H1 (cell line): ENCODE measurements at regions not wholly inside any gene's neighbourhood (a gene's known extent, or its start where the extent isn't known, plus 50 kb on each side); places are given as distances from the start of the nearest gene placed in this dataset.
"Not testable (repeated sequence)": the region's sequence is repeated elsewhere in the genome, so short reads cannot be mapped to it uniquely, and the experiment has no call there.

ENCODE experiments used
- CTCF ChIA-PET: fragments of 300-600 bp; sonication (Branson Sonifier 250); formaldehyde crosslinking; loops from one replicate; lab custom pipeline; 2021; ENCODE audit not compliant: partially characterized antibody; lab: Charles Lee
- POLR2A ChIA-PET: fragments of 300-600 bp; sonication (Branson Sonifier 250); formaldehyde crosslinking; loops from one replicate; lab custom pipeline; 2021; ENCODE audit warnings: inconsistent platforms; ENCODE audit not compliant: partially characterized antibody; lab: Charles Lee
- DNase-seq, 2 experiments: peaks; one replicate each; pipeline versions ENCODE4 v3.0.0 to v3.0.0-alpha.2; 2010 to 2022; ENCODE audit warnings: low spot score in 2 of 2, low read depth in 1 of 2, mixed read lengths in 1 of 2
- FAIRE-seq: peaks from 2 replicates; lab custom pipeline; 2011; peaks lifted over from hg19 to GRCh38; lab: Jason Lieb, UNC
- H2AFZ ChIP-seq: 2 replicates; pipeline ENCODE4 v1.8.1; 2012; ENCODE audit warnings: low read length, inconsistent platforms
- H2AK5ac ChIP-seq: 2 replicates; pipeline ENCODE4 v1.6.1; 2013; ENCODE audit warnings: low read depth, low read length
- H2BK120ac ChIP-seq: replicated peaks from 2 replicates; pipeline ENCODE3; 2013; ENCODE audit warnings: low read depth, low read length, inconsistent platforms
- H2BK12ac ChIP-seq: 2 replicates; pipeline ENCODE4 v1.6.1; 2013; ENCODE audit warnings: low read depth, low read length
- H2BK15ac ChIP-seq: 2 replicates; pipeline ENCODE4 v1.6.1; 2013; ENCODE audit warnings: low read length
- H2BK20ac ChIP-seq: 2 replicates; pipeline ENCODE4 v1.6.1; 2013; ENCODE audit warnings: low read length
- H2BK5ac ChIP-seq: 2 replicates; pipeline ENCODE4 v1.6.1; 2013; ENCODE audit warnings: low read depth, low read length
- H3K14ac ChIP-seq: 2 replicates; pipeline ENCODE4 v1.6.1; 2013; ENCODE audit warnings: inconsistent platforms; ENCODE audit not compliant: insufficient read length
- H3K18ac ChIP-seq: 2 replicates; pipeline ENCODE4 v1.6.1; 2013; ENCODE audit warnings: low read length; ENCODE audit errors: extremely low read depth
- H3K23ac ChIP-seq: 2 replicates; pipeline ENCODE4 v1.6.1; 2013; ENCODE audit warnings: inconsistent platforms; ENCODE audit not compliant: insufficient read length
- H3K23me2 ChIP-seq: 2 replicates; pipeline ENCODE4 v1.6.1; 2013; ENCODE audit warnings: low read depth, low read length
- H3K27ac ChIP-seq: 2 replicates; pipeline ENCODE4 v1.6.1; 2011; ENCODE audit warnings: low read depth, low read length, inconsistent platforms
- H3K27me3 ChIP-seq, 4 experiments: replicated peaks in 1 of 4; 1 replicate in 1 of 4; 2 replicates in 3 of 4; pipeline versions ENCODE4 v1.6.1 to v1.8.1; 2011 to 2013; ENCODE audit warnings: low read length in 3 of 4, mild to moderate bottlenecking in 3 of 4, inconsistent platforms in 2 of 4, mixed read lengths in 2 of 4, moderate library complexity in 1 of 4; ENCODE audit not compliant: control insufficient read depth in 3 of 4, insufficient read depth in 3 of 4; ENCODE audit errors: extremely low read depth in 1 of 4
- H3K36me3 ChIP-seq, 4 experiments: 2 replicates each; pipeline versions ENCODE4 v1.6.1 to v1.8.1; 2011 to 2013; ENCODE audit warnings: mild to moderate bottlenecking in 4 of 4, low read length in 3 of 4, moderate library complexity in 2 of 4, control low read depth in 1 of 4, inconsistent platforms in 1 of 4; ENCODE audit not compliant: insufficient read depth in 4 of 4, control insufficient read depth in 2 of 4
- H3K4ac ChIP-seq: replicated peaks from 2 replicates; pipeline ENCODE3; 2013; ENCODE audit warnings: low read length, low read depth, mixed read lengths, inconsistent platforms; ENCODE audit not compliant: insufficient read length
- H3K4me1 ChIP-seq, 4 experiments: replicated peaks in 1 of 4; 1 replicate in 1 of 4; 2 replicates in 3 of 4; pipeline versions ENCODE4 v1.6.1 to v1.8.1; 2011 to 2013; ENCODE audit warnings: low read length in 3 of 4, inconsistent platforms in 2 of 4, mixed read lengths in 1 of 4; ENCODE audit not compliant: insufficient read depth in 4 of 4, control insufficient read depth in 3 of 4
- H3K4me2 ChIP-seq, 2 experiments: 2 replicates each; pipeline versions ENCODE4 v1.6.1 to v1.8.1; 2011 to 2013; ENCODE audit warnings: low read depth in 2 of 2, low read length in 2 of 2, control low read depth in 1 of 2, inconsistent platforms in 1 of 2, mild to moderate bottlenecking in 1 of 2; ENCODE audit not compliant: insufficient read depth in 1 of 2
- H3K4me3 ChIP-seq, 4 experiments: fragments of 200-600, 300-600 bp in 1 of 4; sonication (generic), shearing (Covaris generic), sonication (Bioruptor Twin) in 1 of 4; 2 replicates each; pipeline versions ENCODE4 v1.5.1 to v1.8.1; 2011 to 2016; ENCODE audit warnings: low read length in 4 of 4, low read depth in 3 of 4, control low read depth in 2 of 4, inconsistent platforms in 2 of 4, mild to moderate bottlenecking in 2 of 4, mixed read lengths in 1 of 4, moderate library complexity in 1 of 4; ENCODE audit not compliant: insufficient read depth in 2 of 4; ENCODE audit errors: extremely low read depth in 1 of 4
- H3K56ac ChIP-seq: replicated peaks from 2 replicates; pipeline ENCODE3; 2013; ENCODE audit warnings: low read depth, mild to moderate bottlenecking, mixed read lengths, low read length, inconsistent platforms; ENCODE audit not compliant: insufficient read length
- H3K79me1 ChIP-seq: 2 replicates; pipeline ENCODE4 v1.6.1; 2013; ENCODE audit warnings: low read depth, low read length, control low read depth
- H3K79me2 ChIP-seq, 2 experiments: 2 replicates each; pipeline versions ENCODE4 v1.6.1 to v1.8.1; 2012 to 2013; ENCODE audit warnings: low read length in 2 of 2, mild to moderate bottlenecking in 2 of 2, inconsistent platforms in 1 of 2; ENCODE audit not compliant: insufficient read depth in 2 of 2, control insufficient read depth in 1 of 2
- H3K9ac ChIP-seq, 4 experiments: replicated peaks in 1 of 4; 1 replicate in 1 of 4; 2 replicates in 3 of 4; pipeline versions ENCODE4 v1.6.1 to v1.8.1; 2011 to 2013; ENCODE audit warnings: low read depth in 3 of 4, low read length in 3 of 4, control low read depth in 2 of 4, mild to moderate bottlenecking in 2 of 4, moderate library complexity in 2 of 4, inconsistent platforms in 1 of 4; ENCODE audit errors: extremely low read depth in 1 of 4
- H3K9me3 ChIP-seq, 2 experiments: 2 replicates each; pipeline versions ENCODE4 v1.6.1 to v1.8.1; 2012 to 2013; ENCODE audit warnings: mild to moderate bottlenecking in 2 of 2, moderate library complexity in 2 of 2, control low read depth in 1 of 2, inconsistent platforms in 1 of 2, low read depth in 1 of 2, low read length in 1 of 2, mixed read lengths in 1 of 2; ENCODE audit not compliant: insufficient read depth in 2 of 2
- H4K20me1 ChIP-seq, 2 experiments: replicated peaks in 1 of 2; 2 replicates each; pipeline versions ENCODE3 to v1.8.1; 2011 to 2013; ENCODE audit warnings: inconsistent platforms in 2 of 2, low read length in 2 of 2, mild to moderate bottlenecking in 1 of 2; ENCODE audit not compliant: insufficient read depth in 2 of 2, control insufficient read depth in 1 of 2
- H4K5ac ChIP-seq: 2 replicates; pipeline ENCODE4 v1.6.1; 2013; ENCODE audit warnings: low read length, low read depth, mixed read lengths, inconsistent platforms; ENCODE audit not compliant: insufficient read length
- H4K8ac ChIP-seq: 2 replicates; pipeline ENCODE4 v1.8.0; 2013; ENCODE audit warnings: mild to moderate bottlenecking, moderate library complexity, low read length, inconsistent platforms; ENCODE audit not compliant: insufficient read depth; ENCODE audit errors: extremely low read depth
- H4K91ac ChIP-seq: replicated peaks from 2 replicates; pipeline ENCODE3; 2013; ENCODE audit warnings: low read length, mixed read lengths, inconsistent platforms; ENCODE audit not compliant: insufficient read length
- JUND ChIP-seq: IDR thresholded peaks from 2 replicates; pipeline ENCODE4 v1.6.1; 2011; ENCODE audit warnings: mild to moderate bottlenecking, improper control_type of control experiment, low read length
- MAFK ChIP-seq: IDR thresholded peaks from 2 replicates; pipeline ENCODE4 v1.6.1; 2012; ENCODE audit warnings: low read depth, mild to moderate bottlenecking, improper control_type of control experiment, low read length
- NANOG ChIP-seq: IDR thresholded peaks from 2 replicates; pipeline ENCODE4 v1.6.1; 2011; ENCODE audit warnings: low read length, low read depth, mild to moderate bottlenecking, inconsistent platforms; ENCODE audit not compliant: insufficient read depth, poor library complexity, severe bottlenecking
- RAD21 ChIP-seq, 2 experiments: IDR thresholded peaks in 1 of 2; conservative IDR thresholded peaks in 1 of 2; 2 replicates each; pipeline ENCODE4 v1.6.1; 2011; ENCODE audit warnings: low read depth in 2 of 2, low read length in 2 of 2, improper control_type of control experiment in 1 of 2, inconsistent platforms in 1 of 2, mild to moderate bottlenecking in 1 of 2, moderate library complexity in 1 of 2
- SIN3A ChIP-seq, 2 experiments: IDR thresholded peaks in 1 of 2; conservative IDR thresholded peaks in 1 of 2; 2 replicates each; pipeline ENCODE4 v1.6.1; 2011 to 2012; ENCODE audit warnings: low read length in 2 of 2, improper control_type of control experiment in 1 of 2, low read depth in 1 of 2, mild to moderate bottlenecking in 1 of 2
- SP2 ChIP-seq: IDR thresholded peaks from 2 replicates; pipeline ENCODE4 v1.6.1; 2012; ENCODE audit warnings: mild to moderate bottlenecking, low read length, inconsistent platforms
- WGBS, 2 experiments: shearing (Covaris generic) in 1 of 2; methylation state at CpG; one replicate each; pipeline versions ENCODE4 v1.1.6 to v1.1.7; 2013 to 2015; ENCODE audit warnings: low lambda C conversion rate in 2 of 2, mixed read lengths in 2 of 2, inconsistent platforms in 1 of 2, low coverage in 1 of 2, missing lambda C conversion rate in 1 of 2; ENCODE audit not compliant: insufficient replicate concordance in 2 of 2, insufficient coverage in 1 of 2, insufficient read length in 1 of 2; ENCODE audit errors: extremely low coverage in 1 of 2, missing lambda C conversion rate in 1 of 2; 5-methylcytosine and 5-hydroxymethylcytosine counted together

DNA sequence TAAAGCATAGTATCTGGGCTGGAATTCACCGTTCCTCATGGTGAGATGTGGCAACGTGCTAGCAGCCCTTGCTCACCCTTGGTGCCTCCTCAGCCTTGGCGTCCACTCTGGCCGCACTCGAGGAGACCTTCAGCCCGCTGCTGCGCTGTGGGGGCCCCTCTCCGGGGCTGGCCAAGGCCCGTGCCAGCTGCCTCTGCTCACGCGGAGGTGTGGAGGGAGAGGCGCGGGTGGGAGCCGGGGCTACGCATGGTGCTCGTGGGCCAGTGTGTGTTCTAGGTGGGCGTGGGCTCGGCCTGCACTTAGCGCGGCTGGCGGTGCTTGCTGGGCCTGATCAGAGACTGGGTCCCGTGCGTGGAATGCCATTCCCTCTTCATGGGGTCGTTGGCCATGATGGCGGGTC is 424.2 kb downstream of the KCTD16 start (continued):
- TF ChIP-seq SIN3A (conservative IDR thresholded peaks at IDR 0.05 in 1 of 2, IDR thresholded peaks at IDR 0.05 in 1 of 2; ENCODE audit: low read depth in 1 of 2, low read length in 2 of 2) (no peak), JUND (no peak), NANOG (no peak), RAD21 (IDR thresholded peaks at IDR 0.05 in 1 of 2, conservative IDR thresholded peaks at IDR 0.05 in 1 of 2; ENCODE audit: low read depth in 2 of 2, low read length in 2 of 2) (no peak), SP2 (no peak), MAFK (no peak)
- TF ChIP-seq, all 59 proteins: peak for 0

- H3K4me3 ChIP-seq, H2BK20ac ChIP-seq, H2BK15ac ChIP-seq, H2BK12ac ChIP-seq, H4K8ac ChIP-seq, H3K79me1 ChIP-seq, H4K5ac ChIP-seq, H3K27ac ChIP-seq, H2BK120ac ChIP-seq, H3K4me1 ChIP-seq, H2BK5ac ChIP-seq, H3K23me2 ChIP-seq, H3K9ac ChIP-seq, H4K20me1 ChIP-seq, H3K9me3 ChIP-seq, H3K79me2 ChIP-seq, POLR2A ChIA-PET, DNase-seq, H4K91ac ChIP-seq, H3K36me3 ChIP-seq, H2AK5ac ChIP-seq, H3K56ac ChIP-seq, H3K4ac ChIP-seq, H3K14ac ChIP-seq, H3K27me3 ChIP-seq, H3K23ac ChIP-seq, H3K18ac ChIP-seq, FAIRE-seq: not testable (repeated sequence)
- H2AFZ ChIP-seq, result 0 out of 2 replicates have a peak overlapping the region, but pooled peaks have one; percentile 62
- H3K4me2 ChIP-seq, result peak overlapping the region in 1 of 2 experiments; percentile 38; a peak in 1 of 4 replicates
- 88% methylated on average over 3 of the region's 4 CpGs; no CpG with 5 or more reads in 1 of the 2 experiments for WGBS, 2 experiments
- CTCF ChIA-PET, result interaction anchor here (1.4 kb wide), 1 partner anchor 9 kb away, joined by 4 read pairs; no protein-coding TSS in a partner anchor
These were observed 423.6 kb downstream of the KCTD16 start for GRCh38 chr5:144594234-144594633.
